ENCODE measurements at regions not wholly inside any gene's neighbourhood (a gene's known extent, or its start where the extent isn't known, plus 50 kb on each side); places are given as distances from the start of the nearest gene placed in this dataset.

GRCh38 chr3:187925326-187925725 lies 180.1 kb upstream of the BCL6 start:
- TF ChIP-seq RCOR1 (IDR thresholded peaks at IDR 0.05; ENCODE audit: low read length) (no peak), POLR2AphosphoS5 (IDR thresholded peaks at IDR 0.05; ENCODE audit: low read depth, low read length) (no peak), CTCF (IDR thresholded peaks at IDR 0.05) (no peak), RAD21 (IDR thresholded peaks at IDR 0.05; ENCODE audit: low read length) (no peak), USF2 (IDR thresholded peaks at IDR 0.05; ENCODE audit: borderline replicate concordance, low read depth, low read length) (no peak)
- TF ChIP-seq, protein P1, sequence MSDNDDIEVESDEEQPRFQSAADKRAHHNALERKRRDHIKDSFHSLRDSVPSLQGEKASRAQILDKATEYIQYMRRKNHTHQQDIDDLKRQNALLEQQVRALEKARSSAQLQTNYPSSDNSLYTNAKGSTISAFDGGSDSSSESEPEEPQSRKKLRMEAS (IDR thresholded peaks at IDR 0.05; ENCODE audit: low read depth): no peak

Measured in SK-N-SH (cell line).